GM12878 (cell line): ENCODE measurements at regions not wholly inside any gene's neighbourhood (a gene's known extent, or its start where the extent isn't known, plus 50 kb on each side); places are given as distances from the start of the nearest gene placed in this dataset.

Source experiments
- ATAC-seq: fragments of 200-7000 bp; cut with Tn5 transposase; 3 replicates; pipeline ENCODE4 v1.9.1; 2020; ENCODE audit warnings: mild to moderate bottlenecking, moderate library complexity
- BruUV-seq: library from RNA; stranded (reverse); fragments of 400-500 nt; replicated peaks from 2 replicates; lab custom pipeline; 2021; lab: Mats Ljungman, UMichigan
- CTCF ChIA-PET: fragments of 300-600 bp; sonication (Branson Sonifier 250); formaldehyde crosslinking; extraction: SDS; loops from one replicate; lab custom pipeline; 2021; ENCODE audit warnings: inconsistent platforms; lab: Yijun Ruan, JAX
- POLR2A ChIA-PET: fragments of 350-600 bp; formaldehyde crosslinking; extraction: SDS; loops from one replicate; lab custom pipeline; 2021; ENCODE audit warnings: inconsistent platforms; lab: Charles Lee
- RAD21 ChIA-PET: fragments of 300-600 bp; sonication (Branson Sonifier 250); formaldehyde crosslinking; loops from one replicate; lab custom pipeline; 2023; ENCODE audit warnings: antibody characterized with exemption; ENCODE audit not compliant: unreplicated experiment; lab: Charles Lee
- SMC1A ChIA-PET: fragments of 300-600 bp; sonication (Branson Sonifier 250); formaldehyde crosslinking; loops from one replicate; lab custom pipeline; 2023; ENCODE audit not compliant: unreplicated experiment, uncharacterized antibody; lab: Charles Lee
- DNase-seq: peaks from one replicate; pipeline ENCODE4 v3.0.0-alpha.2; 2011; ENCODE audit warnings: low read depth, low spot score
- FAIRE-seq: peaks from 3 replicates; lab custom pipeline; 2011; peaks lifted over from hg19 to GRCh38; lab: Jason Lieb, UNC
- H2AFZ ChIP-seq: 2 replicates; pipeline ENCODE4 v1.6.0; 2011; ENCODE audit warnings: low read depth, low read length, control low read depth; ENCODE audit not compliant: control insufficient read depth
- H3K27ac ChIP-seq: 2 replicates; pipeline ENCODE4 v1.5.1; 2011; ENCODE audit warnings: control low read depth; ENCODE audit not compliant: control insufficient read depth, insufficient read depth
- H3K27me3 ChIP-seq, 2 experiments: replicated peaks in 1 of 2; 2 replicates each; pipeline versions ENCODE4 v1.6.0 to v1.6.1; 2011; ENCODE audit warnings: low read length in 1 of 2; ENCODE audit not compliant: control insufficient read depth in 2 of 2, insufficient read depth in 2 of 2
- H3K36me3 ChIP-seq, 2 experiments: 2 replicates each; pipeline ENCODE4 v1.5.1; 2011; ENCODE audit warnings: low read length in 1 of 2; ENCODE audit not compliant: control insufficient read depth in 2 of 2, insufficient read depth in 2 of 2
- H3K4me1 ChIP-seq: 2 replicates; pipeline ENCODE4 v1.6.1; 2011; ENCODE audit warnings: mild to moderate bottlenecking, low read length, moderate library complexity, mixed read lengths; ENCODE audit not compliant: control insufficient read depth, insufficient read depth
- H3K4me2 ChIP-seq: 2 replicates; pipeline ENCODE4 v1.6.0; 2011; ENCODE audit warnings: control low read depth; ENCODE audit not compliant: control insufficient read depth, insufficient read depth
- H3K4me3 ChIP-seq: fragments of 200-600 bp; sonication (generic); 2 replicates; pipeline ENCODE4 v1.5.1; 2016
- H3K79me2 ChIP-seq: 2 replicates; pipeline ENCODE4 v1.6.0; 2011; ENCODE audit warnings: low read length; ENCODE audit not compliant: control insufficient read depth, insufficient read depth
- H3K9ac ChIP-seq: 2 replicates; pipeline ENCODE4 v1.8.0; 2011; ENCODE audit warnings: low read length, control low read depth, mixed read lengths; ENCODE audit not compliant: control insufficient read depth, insufficient read depth
- H3K9me3 ChIP-seq: replicated peaks from 3 replicates; pipeline ENCODE4 v1.5.1; 2011; ENCODE audit warnings: mild to moderate bottlenecking, low read length; ENCODE audit not compliant: control insufficient read depth, insufficient read depth
- H4K20me1 ChIP-seq: 2 replicates; pipeline ENCODE4 v1.6.0; 2011; ENCODE audit not compliant: control insufficient read depth, insufficient read depth
- GATAD2B ChIP-seq: fragments of 450-650 bp; conservative IDR thresholded peaks from 2 replicates; pipeline ENCODE4 v1.6.1; 2017; ENCODE audit warnings: low read depth, mild to moderate bottlenecking, moderate library complexity
- JUNB ChIP-seq: IDR thresholded peaks from 2 replicates; pipeline ENCODE4 v1.6.1; 2016; ENCODE audit warnings: antibody characterized with exemption, mild to moderate bottlenecking
- PAX8 ChIP-seq: fragments of 450-650 bp; IDR thresholded peaks from 2 replicates; pipeline ENCODE4 v1.6.1; 2017; ENCODE audit warnings: mild to moderate bottlenecking, moderate library complexity
- PML ChIP-seq: IDR thresholded peaks from 2 replicates; pipeline ENCODE4 v1.6.1; 2012; ENCODE audit warnings: low read length, inconsistent platforms
- PRDM15 ChIP-seq: fragments of 450-650 bp; formaldehyde crosslinking; IDR thresholded peaks from 2 replicates; pipeline ENCODE4 v1.4.0; 2020; ENCODE audit warnings: mild to moderate bottlenecking, moderate library complexity
- RBBP5 ChIP-seq: fragments of 200-600 bp; sonication (generic); conservative IDR thresholded peaks from 2 replicates; pipeline ENCODE4 v1.6.1; 2016
- RELB ChIP-seq: fragments of 450-650 bp; IDR thresholded peaks from 2 replicates; pipeline ENCODE4 v1.6.1; 2017; ENCODE audit warnings: low read depth, mild to moderate bottlenecking, moderate library complexity
- SP1 ChIP-seq: IDR thresholded peaks from one replicate; pipeline ENCODE4 v1.6.1; 2011; ENCODE audit warnings: low read depth, low read length
- SPI1 ChIP-seq: IDR thresholded peaks from 2 replicates; pipeline ENCODE4 v1.6.1; 2011; ENCODE audit warnings: low read depth, mild to moderate bottlenecking, low read length, moderate library complexity, borderline replicate concordance; ENCODE audit not compliant: insufficient read depth
- TBL1XR1 ChIP-seq: IDR thresholded peaks from 2 replicates; pipeline ENCODE4 v1.6.1; 2012; ENCODE audit warnings: low read depth, low read length, improper control_type of control experiment
- ZNF274 ChIP-seq: IDR thresholded peaks from one replicate; pipeline ENCODE4 v1.8.0; 2011; ENCODE audit not compliant: insufficient read length, insufficient read depth
- ZZZ3 ChIP-seq: IDR thresholded peaks from 2 replicates; pipeline ENCODE4 v1.6.1; 2011; ENCODE audit warnings: low read depth; ENCODE audit not compliant: control insufficient read depth, insufficient read length
- WGBS: methylation state at CpG from one replicate; pipeline ENCODE4 v1.1.6; 2016; ENCODE audit warnings: low lambda C conversion rate; ENCODE audit not compliant: insufficient replicate concordance, insufficient coverage; ENCODE audit errors: missing lambda C conversion rate; 5-methylcytosine and 5-hydroxymethylcytosine counted together
- in situ Hi-C: fragments of 300-500 bp; cut with MboI; formaldehyde crosslinking; loops from 9 replicates; pipeline ENCODE4 v1.14.3; 2018; ENCODE audit warnings: mixed read lengths
- intact Hi-C: fragments of 100-400 bp; cut with micrococcal nuclease; formaldehyde crosslinking; loops from one replicate; pipeline ENCODE4 v1.14.2; 2022; ENCODE audit not compliant: unreplicated experiment

GRCh38 chr1:176341656-176342055, 121.3 kb upstream of the PAPPA2 start:
- Histone ChIP-seq H3K36me3 (no peaks in the 10 kb centered on the region), H3K79me2 (no peaks in the 10 kb centered on the region), H3K9me3 (no peaks in the 10 kb centered on the region; the same call in 1 of the 3 replicates), H3K27me3 (no peaks in the 10 kb centered on the region), H2AFZ (no peak overlapping the region), H3K4me1 (no peaks in the 10 kb centered on the region), H3K27ac (no peak overlapping the region)
- SMC1A ChIA-PET, result no interaction called here
- POLR2A ChIA-PET, result no interaction called here
- intact Hi-C loops, result no loop called here
- CTCF ChIA-PET, result no interaction called here
- RAD21 ChIA-PET, result no interaction called here
- ATAC-seq (no peak), FAIRE-seq (no peak)
- TF ChIP-seq RBBP5 (no peak), TBL1XR1 (no peak), PAX8 (no peak), ZZZ3 (no peak), PRDM15 (no peak), ZNF274 (no peak), GATAD2B (no peak), SP1 (no peak), JUNB (no peak), SPI1 (no peak), PML (no peak), RELB (no peak)
- TF ChIP-seq, all 136 proteins: peak for 0
- WGBS, result 34% methylated on average over 3 of the region's 3 CpGs
- in situ Hi-C loops, result no loop called here
- Histone ChIP-seq H3K4me2 (no peak overlapping the region), H3K9ac (no peak overlapping the region), H4K20me1 (no peaks in the 10 kb centered on the region), H3K4me3 (no peak overlapping the region)
- DNase-seq, result no peak
- no TSS peak for BruUV-seq
